ENCODE measurements at regions not wholly inside any gene's neighbourhood (a gene's known extent, or its start where the extent isn't known, plus 50 kb on each side); places are given as distances from the start of the nearest gene placed in this dataset.

DNA sequence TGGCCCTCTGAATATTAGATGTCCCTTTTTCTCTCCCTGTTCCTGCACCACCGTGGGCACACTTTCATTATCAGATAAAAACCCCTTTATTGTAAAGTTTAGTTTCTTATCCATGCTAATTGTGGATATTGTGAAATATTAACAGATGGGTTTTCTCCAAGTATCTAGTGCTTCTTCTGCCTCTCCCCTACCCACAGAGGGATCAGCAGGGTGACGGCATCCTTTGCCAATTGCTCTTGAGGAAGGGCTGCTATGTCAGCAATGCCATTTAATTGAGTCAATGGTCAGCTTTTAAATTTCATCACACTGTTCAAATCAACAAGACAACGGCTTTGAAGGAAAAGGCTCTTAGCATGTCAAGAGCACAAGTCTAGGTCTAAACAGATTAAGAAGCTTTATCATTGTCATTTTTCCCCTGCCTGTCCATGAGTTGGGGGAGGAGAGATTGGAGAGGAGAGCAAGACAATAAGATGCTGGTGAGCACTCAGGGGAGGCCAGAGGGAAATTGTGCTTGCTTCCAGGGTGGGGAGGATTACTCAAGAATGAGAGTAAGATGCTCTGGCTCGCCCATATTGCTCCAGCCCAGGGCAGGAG, 443.0 kb upstream of the CCL2 start:
- no peak for DNase-seq (ENCODE audit: low read depth in 1 of 2, low spot score in 1 of 2)

DNA sequence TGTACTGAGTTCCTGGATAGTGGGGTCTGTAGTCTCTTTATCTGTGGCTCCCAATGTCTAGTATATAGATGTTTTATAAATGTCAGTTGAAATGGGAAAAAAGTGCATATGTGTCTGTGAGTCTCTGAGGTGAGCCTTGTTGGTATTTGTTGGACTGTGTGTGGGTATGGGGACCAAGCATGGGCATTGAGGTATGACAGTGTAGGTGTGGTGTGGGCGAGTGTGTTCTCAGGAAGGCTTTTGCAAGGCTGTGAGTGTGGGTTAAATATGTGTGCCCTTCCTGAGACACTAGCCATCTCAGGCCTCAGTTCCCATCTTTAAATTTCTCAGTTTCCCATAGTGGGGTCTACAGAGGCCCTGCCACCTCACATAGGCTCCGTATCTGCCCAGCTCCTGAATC, 440.2 kb upstream of the CCL2 start:
- no peak for DNase-seq (ENCODE audit: low read depth in 1 of 2, low spot score in 1 of 2)

DNA sequence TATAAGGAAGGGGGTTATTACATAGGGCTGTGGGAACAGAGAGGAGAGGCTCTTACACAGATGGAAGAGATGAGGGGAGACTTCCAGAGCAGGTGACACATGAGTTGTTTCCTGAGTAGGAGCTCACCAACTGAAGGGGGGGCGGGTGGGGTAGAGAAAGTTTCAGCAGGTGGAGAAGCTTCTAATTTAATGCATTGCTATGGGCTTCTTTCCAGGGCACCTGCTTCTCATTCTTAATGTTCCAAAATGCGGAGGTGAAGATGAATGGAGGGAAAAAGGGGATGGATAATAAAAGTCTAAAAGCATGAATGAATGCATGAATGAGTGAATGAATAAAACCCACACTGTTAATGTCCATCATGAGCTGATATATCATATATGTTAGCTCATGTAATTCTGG, 439.0 kb upstream of the CCL2 start:
- no peak for DNase-seq (ENCODE audit: low read depth in 1 of 2, low spot score in 1 of 2)

DNA sequence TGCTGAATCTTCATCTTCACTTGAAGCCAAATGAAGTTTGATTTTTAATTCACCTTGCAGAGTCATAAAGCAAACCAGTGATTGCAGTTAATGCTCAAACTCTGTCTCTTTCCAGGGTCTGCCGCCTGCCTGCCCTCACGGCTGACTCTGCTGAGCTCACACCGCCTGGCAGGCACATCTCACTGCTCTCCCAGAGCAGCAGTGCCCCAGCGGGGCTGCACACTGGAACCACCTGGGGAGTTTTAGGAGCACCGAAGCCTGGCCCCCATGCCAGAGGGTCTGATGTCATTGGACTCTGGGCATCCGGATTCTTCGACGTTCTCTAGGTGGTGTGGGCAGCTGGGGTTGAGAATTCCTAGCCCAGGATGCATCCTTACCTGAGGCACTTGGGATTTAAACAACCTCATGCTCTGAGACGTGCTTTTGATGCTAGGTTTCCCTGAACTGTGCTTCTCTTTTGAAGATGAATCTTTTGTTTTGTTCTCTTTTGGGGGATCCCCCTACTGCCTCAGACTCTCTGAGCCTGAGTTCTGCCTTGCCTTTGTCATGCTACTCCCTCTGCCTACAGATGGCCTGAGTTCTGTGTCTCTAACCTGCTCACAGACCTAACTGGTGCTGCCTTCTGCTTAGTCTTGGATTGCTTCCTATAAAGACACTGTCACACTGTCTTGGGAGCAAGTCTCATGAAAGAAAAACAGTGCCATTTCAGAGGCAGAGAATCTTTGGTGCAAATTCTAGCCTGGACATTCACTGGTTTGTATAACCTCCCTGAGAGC, 438.1 kb upstream of the CCL2 start:
- no peak for DNase-seq (ENCODE audit: low read depth in 1 of 2, low spot score in 1 of 2)

DNA sequence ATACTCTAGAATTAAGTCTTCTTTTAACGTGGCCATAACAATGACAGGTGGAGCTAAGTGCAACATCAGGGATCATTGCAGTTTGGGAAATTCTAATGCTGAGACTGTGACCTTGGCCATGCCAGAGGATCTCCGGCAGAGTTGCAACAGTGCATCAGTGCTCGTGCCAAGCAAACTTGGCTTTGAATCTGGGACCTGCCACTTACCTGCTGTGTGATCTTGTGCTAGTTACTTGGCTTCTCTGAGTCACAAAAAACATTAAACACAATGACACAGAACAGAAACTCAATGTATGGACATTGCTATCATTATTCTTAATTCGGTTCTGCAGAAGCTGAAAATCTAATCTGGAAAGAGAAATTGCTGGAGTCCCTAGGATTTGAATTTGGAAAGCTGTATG, 435.5 kb upstream of the CCL2 start:
- DNase-seq (ENCODE audit: low read depth in 1 of 2, low spot score in 1 of 2), result no peak

DNA sequence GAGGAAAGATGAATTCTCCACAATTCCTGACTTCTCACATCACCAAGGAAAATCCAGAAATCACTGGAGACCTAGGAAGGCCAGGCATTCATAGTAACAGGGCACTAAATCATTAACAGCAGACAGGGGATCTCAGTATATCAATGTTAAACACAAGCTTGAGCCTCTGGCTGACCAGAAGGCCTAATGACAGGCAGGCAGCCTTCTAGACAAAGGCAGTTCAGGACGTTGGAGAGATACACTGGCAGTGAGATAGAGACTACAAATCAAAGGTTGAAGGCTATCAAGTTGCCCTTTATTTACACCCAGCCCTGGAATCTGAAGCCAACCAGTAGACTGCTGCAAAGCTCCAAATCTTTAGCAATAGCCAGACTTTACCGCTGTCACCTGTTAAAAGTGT, 422.8 kb upstream of the CCL2 start:
- no peak for DNase-seq (ENCODE audit: low read depth in 1 of 2, low spot score in 1 of 2)

DNA sequence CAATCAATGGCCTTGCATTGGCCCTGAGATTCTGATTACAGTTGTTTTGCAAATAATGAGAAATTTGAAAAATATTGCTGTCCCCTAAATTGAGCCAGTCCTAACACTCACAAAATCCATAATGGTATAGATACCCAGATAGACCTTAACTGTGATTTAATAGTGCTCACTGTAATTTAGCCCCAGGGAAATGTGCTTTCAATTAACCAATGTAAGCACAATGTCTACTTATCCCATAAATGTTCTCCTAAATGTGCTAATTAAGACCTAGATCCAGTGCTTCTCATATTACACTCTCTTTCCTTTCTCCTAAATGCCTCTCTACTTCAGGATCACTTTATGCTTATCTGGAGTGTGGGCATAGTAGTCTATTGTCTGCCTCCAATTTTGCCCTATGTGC, 417.8 kb upstream of the CCL2 start:
- DNase-seq (ENCODE audit: low read depth in 1 of 2, low spot score in 1 of 2), result no peak

DNA sequence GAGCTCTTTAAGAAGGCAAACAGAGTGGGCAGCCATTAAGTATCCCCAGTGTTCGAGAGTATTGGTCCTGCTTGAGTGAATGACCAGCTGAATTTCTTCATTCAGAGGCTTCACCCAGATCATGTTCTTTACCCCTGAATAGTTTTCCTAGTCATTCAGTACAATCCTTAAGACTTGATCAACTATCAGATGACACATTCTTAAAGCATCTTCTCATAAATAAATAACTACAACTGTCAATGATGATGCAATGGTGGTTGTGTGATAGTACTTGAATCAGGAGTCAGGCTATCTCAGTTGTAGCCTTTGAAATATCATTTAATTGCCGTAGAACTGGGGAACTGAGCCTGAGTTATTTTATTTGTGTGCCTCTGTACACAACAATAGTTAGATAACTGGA, 416.8 kb upstream of the CCL2 start:
- no peak for DNase-seq (ENCODE audit: low read depth in 1 of 2, low spot score in 1 of 2)

DNA sequence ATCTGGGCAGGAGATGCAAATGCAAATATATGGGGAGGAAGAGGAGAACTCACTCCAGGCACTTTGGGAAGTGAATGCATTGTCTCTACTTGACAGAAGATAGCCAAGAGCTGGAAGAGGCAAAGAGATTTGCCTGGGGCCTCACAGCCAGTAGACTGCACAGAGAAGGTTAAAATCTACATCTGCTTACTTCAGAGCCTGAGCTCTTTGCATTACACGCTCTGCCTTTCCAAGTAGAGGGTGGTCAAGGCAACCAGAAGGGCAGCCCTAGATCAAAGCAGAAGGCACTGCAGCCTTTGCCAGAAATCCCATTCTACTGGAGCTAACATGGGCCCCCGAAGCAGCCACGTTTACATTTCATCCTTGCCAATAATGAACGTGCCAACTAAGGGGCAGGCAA, 407.2 kb upstream of the CCL2 start:
- DNase-seq (ENCODE audit: low read depth in 1 of 2, low spot score in 1 of 2), result no peak

DNA sequence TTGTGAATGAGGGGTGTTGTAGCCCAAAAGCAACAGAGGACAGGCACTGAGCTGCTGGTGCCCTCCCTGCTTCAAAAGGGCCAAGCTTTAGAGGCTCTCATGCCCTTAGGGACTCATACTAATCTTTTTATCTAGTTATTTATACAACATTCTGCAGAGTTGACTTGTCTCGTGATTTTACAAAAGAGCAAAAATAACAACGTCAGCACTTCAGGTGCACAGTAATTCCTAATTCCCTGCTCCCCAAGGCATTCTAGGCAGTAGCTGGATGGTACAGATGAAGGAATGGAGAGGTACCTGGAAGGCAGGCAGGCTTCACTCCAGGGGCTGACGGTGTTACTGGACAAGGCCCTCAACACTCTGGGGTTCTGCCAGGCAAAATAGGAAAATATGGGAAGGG, 406.7 kb upstream of the CCL2 start:
- DNase-seq (ENCODE audit: low read depth in 1 of 2, low spot score in 1 of 2), result no peak

DNA sequence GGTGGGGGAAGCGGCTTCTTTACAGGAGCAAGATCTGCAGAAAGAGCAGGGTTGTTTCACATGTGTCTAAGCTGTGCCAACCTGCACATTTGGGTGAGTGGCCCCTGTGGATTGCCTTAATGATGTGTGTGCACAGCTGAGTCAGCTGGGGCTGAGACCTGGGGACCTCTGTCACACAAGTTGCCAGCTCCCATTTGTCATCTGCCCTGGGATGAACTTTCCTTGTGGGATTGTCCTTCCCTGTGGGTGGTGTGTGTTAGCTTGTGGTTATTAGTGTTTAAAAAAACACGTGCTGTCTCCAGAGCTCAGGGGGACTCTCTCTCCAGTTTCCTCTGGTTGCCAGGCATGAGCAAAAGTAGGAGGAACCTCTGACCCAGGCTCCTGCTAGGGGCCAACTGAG, 400.5 kb upstream of the CCL2 start:
- no peak for DNase-seq (ENCODE audit: low read depth in 1 of 2, low spot score in 1 of 2)

DNA sequence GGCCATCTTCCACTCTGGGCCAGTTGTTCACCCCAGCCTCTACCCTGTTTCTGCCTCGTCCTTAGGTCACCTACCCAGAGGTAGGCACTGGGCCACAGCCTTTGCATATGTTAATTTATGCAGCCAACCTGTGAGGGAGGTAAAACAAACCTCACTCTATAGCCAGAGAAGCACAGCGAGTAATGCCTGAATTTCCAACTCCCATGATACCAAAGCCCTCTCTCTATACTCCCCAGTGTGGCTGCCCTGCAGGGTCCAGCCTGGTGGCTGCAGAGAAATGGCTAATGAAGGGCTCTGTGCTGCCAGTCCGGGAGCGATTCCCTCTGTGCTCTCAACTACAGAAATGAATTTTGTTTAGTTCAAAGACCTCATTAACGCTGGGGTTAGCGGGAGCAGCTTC, 397.0 kb upstream of the CCL2 start:
- DNase-seq (ENCODE audit: low read depth in 1 of 2, low spot score in 1 of 2), result no peak

DNA sequence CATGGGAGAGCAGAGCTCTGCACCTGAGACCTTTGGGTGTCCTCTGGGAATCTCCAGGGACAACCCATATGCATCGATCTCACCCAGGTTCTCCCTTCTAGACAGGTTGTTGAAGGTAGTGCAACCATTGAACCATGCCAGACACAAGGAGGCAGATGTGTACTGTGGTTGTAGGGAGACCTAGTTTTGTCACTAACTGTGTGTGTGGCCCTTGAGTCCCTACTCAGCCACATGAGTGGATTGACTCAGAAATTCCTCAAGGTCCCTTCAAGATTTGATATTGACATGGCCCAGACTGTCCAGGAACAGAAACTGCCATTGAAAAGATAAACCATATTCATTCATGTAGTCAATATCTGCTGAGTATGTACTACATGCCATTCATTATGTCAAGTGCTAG, 396.4 kb upstream of the CCL2 start:
- no peak for DNase-seq (ENCODE audit: low read depth in 1 of 2, low spot score in 1 of 2)

DNA sequence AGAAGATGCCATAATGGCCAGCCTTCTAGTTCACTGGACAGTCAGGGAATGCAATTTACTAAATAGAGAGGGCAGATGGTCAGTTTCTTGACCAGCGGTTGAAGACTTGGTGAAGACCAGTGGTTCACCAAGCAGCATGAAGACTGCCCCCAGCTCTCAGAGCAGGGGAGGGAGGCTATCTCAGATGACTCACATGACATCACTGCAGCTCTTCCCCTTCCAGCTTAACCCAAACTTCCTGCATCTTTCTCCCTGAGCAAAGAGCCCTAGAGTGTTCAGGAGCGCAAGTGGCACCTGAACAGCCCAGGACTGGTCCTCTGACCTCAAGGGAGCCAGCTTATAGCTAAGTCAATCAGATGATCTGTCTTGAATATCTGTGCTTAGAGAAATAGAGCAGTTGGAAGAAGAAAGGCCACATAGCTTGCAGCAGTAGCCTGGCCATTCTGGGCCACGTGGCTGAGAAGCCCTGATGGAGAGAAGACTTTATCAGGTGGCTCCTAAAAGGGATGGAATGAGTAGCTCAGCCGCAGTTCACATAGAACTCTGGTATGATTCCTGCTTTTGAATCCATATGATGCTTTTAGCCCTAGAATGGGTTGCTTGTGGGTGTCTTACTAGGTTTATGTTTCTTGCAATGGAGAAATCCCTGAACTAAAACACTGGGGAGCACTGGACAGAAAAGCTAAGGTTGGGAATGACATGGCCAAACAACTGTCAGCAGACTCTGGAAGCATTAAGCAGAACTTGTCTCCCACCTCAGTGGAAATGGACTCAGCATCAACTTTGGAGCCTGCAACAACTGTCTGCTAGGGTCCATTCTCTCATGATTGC, 392.1 kb upstream of the CCL2 start:
- no peak for DNase-seq (ENCODE audit: low read depth in 1 of 2, low spot score in 1 of 2)

DNA sequence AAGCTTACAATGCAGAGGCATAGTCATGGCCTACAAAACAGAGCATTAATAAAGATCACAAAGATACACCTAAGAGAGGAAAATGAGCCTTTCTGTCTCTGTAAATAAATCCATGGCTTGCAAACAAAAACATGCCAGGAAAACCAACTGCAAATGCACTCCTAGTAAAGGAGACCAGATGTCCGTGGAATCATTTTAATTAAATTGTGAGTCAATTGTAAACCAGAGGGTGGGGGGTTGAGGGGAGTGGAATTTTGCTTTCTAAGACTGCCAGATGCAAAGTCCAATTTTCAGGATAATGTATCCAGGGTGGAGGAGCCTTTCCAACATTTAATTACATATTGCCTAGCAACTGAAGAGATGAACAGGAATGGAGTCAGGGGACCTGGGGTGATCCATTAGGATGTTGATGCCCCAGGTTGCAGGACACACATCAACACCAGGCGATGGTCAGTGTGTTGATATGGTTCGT, 390.3 kb upstream of the CCL2 start:
- no peak for DNase-seq (ENCODE audit: low read depth in 1 of 2, low spot score in 1 of 2)

DNA sequence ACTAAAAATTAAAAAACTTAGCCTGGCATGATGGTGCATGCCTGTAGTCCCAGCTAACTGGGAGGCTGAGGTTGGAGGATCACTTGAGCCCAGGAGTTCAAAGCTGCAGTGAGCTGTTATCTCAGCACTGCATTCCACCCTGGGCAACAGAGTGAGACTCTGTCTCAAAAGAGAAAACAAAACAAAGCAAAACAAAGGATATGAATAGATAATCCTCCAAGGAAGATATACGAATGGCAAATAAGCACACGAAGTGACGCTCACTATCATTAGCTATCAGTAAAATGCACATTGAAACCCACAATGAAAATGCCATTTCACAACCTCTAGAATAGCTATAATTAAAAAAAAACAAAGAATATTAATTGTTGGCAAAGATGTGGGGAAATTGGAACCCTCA, 386.2 kb upstream of the CCL2 start:
- DNase-seq (ENCODE audit: low read depth in 1 of 2, low spot score in 1 of 2), result no peak

DNA sequence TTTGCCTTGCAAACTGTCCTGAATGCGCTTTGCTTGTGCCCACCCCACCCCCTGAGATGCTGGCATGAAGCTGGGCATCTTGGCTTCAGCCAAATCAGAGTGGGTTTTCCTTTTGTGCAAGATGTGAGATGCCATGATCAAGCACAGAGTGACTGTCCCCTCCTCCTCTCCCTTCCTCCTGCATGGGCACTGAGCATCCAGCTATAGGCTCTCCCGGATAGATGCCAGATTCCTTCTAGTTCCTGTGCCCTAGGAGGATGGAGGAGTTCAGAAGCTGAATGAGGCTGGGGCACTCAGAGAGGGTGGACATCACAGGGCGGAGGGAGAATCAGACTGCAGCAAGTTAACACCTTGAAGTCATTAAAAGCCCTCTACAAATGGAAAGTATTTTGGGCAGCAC, 384.1 kb upstream of the CCL2 start:
- DNase-seq (ENCODE audit: low read depth in 1 of 2, low spot score in 1 of 2), result no peak

DNA sequence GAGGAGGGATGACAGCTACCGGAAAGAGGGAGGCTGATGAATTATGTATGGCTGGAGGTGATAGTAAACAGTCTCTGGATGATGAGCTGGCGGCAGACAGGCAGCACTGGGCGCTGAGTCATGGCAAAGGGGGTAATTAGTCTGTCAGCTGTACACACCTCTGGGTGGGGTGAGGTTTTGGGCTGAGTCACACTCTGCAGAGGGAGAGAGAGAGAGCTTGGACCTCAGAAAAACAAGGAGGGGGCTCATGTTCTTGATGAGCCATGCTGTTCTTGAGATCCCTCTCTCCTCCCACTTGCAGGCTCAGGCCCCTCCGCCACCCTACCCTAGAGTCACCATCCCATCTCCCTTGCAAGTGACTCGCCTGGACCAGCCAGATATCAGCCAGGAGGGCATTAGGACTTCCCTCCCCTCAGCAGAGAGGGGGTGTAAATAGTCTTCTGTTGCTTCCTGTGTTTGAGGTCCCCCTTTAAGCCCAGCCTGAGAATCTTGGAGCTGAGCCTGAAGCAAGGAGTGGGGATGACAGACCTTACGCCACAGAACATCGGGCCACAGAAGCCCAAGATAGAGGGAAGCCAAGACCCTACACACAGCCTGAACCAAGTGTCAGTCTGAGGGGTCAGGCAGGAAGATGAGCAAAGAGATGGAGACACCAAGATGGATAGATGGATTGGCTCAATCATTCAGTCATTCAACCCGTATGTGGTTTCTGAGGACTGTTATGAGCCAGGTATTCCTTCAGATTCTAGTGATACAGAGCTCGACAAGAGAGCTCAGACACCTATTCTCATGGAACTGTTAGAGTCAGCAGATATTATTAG, 383.2 kb upstream of the CCL2 start:
- DNase-seq (ENCODE audit: low read depth in 1 of 2, low spot score in 1 of 2), result no peak

DNA sequence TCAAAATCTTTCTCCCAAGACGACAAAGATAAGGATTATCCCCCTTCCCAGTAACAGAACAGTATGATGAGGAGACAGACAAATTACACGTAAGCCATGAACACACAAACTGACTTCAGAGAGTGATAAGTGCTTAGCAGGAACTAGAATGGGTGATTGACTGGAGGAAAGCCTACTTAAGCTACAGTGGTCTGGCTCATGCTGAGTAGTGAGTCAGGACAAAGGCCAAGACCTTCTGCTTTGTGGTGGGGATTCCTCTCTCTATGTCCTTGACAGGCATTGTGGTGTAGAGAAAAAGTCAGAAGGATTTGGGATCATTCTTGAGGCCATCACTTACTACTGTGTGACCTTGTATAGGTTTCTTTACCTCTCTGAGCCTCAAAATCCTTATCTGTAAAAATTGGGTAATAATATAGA, 381.9 kb upstream of the CCL2 start:
- DNase-seq (ENCODE audit: low read depth in 1 of 2, low spot score in 1 of 2), result no peak

DNA sequence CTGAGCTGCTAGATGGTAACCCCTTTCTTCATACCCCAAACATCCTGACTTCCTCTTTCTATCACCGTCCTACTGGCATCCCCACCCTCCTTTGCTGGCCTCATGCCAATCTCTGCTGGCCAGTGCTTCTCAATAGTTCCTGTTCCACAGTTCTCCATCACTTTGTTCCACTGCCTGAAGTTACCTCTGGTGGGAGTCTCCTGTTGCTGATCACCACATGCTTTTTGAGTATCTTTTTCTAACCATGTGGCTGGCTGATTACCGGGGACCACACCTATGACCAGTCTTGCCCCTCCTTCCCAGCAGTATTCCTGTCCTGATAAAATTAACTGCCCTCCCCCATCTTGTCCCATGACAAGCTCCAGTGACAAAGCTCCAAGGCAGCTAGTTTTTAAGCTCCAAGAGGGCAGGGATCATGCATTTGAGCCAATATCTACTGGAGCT, 380.4 kb upstream of the CCL2 start:
- DNase-seq (ENCODE audit: low read depth in 1 of 2, low spot score in 1 of 2), result no peak

DNA sequence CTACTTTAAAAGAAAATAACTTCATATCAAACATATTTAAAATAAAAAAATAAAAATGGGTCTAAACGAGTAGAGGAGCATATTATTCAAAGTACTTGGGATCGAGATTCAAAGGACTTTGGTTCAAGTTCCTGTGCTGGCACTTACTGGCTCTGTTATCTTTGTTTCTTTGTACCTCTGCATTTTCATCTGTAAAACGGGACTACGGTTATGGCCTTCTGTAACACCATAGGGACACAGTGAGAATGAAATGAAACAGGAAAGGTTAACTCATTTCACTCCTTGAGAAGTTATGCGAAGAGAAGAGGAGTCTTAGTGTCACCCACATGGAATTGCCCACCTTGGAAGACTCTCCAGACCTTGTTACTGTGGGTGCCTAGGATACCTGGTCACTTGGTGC, 379.1 kb upstream of the CCL2 start:
- no peak for DNase-seq (ENCODE audit: low read depth in 1 of 2, low spot score in 1 of 2)

All from activated CD4-positive, alpha-beta T cell treated with anti-CD3 and anti-CD28 coated beads, Interleukin-2, amount 50 U/mL, for 24 hours (primary cell).